Occipital lobe (tissue), 1 donor: ENCODE measurements at regions not wholly inside any gene's neighbourhood (a gene's known extent, or its start where the extent isn't known, plus 50 kb on each side); places are given as distances from the start of the nearest gene placed in this dataset.

ENCODE experiments used
- DNase-seq: peaks from one replicate; lab custom pipeline; 2025; lab: John Stamatoyannopoulos, UW

DNA sequence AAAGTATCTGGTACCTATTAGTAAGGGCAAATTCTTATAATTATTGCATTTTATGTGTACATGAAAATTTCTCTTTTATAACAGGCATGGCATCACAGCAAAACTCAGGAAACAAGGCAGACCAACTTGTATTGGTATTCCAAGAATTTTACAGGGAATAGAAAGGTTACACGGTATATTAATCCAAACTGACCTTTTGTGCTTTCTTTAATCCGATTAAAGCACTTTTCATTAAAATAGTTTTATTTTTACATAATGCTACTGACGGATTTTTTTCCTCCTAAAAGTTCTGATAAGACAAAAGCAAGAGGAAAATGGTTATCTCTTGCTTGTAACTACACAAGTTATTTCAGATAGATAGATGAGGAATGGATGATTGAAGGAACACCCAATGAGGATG, 137.0 kb upstream of the SLCO3A1 start:
- no peak for DNase-seq

DNA sequence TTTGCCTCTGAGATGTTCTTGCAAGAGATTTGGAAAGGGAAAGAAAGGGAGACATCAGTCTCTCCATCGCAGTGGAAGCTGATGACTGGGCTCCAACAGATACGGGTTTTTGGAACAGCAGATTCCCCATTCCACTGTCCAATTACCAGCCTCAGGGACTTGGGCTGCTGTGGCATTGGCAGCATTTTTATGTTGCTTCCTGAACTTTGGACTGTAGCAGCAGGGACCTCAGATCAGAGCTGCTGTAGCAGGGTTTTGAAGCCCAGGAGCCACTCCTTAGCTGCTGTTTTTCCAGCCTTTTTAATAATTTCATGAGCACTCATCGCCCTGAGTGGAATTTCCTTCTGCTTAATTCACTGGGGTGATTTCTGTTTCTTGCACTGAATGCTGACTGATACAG, 135.7 kb upstream of the SLCO3A1 start:
- no peak for DNase-seq

DNA sequence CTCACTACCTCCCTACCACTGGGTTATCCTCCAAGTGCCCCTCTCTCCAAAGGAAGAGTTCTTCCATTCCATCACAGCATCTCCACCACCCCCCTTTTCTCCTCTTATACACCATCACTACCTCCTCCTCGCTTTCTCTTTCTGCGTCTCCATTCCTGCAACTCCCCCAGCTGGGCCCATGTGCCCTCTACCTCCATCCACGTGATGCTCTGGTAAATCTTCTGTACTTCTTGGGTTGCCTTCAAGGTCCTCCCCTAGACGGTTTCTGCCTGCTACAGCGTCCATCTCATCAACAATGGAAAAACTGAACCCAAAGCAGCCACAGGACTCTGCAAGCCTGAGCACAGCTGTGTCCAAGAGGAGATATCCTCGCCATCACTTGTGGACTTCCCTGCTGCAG, 129.5 kb upstream of the SLCO3A1 start:
- DNase-seq: no peak

DNA sequence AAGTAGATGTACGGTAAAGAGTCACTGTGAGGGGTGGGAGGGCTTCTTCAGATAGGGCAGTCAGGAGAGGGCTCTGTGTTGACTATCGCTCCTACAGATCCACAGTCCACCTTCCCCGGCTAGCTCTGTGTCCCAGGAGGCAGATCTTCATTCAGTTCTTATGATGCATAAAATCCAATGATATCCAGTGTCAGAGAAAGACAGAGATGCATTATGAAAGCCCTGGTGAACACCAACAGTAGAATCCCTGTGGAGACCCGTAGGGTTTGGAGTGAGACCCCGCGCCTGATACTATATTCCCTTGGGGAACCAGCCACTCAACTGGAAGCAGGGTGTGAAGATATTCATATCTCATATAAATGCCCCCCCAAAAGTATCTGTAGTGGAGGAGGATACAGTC, 119.8 kb upstream of the SLCO3A1 start:
- no peak for DNase-seq

DNA sequence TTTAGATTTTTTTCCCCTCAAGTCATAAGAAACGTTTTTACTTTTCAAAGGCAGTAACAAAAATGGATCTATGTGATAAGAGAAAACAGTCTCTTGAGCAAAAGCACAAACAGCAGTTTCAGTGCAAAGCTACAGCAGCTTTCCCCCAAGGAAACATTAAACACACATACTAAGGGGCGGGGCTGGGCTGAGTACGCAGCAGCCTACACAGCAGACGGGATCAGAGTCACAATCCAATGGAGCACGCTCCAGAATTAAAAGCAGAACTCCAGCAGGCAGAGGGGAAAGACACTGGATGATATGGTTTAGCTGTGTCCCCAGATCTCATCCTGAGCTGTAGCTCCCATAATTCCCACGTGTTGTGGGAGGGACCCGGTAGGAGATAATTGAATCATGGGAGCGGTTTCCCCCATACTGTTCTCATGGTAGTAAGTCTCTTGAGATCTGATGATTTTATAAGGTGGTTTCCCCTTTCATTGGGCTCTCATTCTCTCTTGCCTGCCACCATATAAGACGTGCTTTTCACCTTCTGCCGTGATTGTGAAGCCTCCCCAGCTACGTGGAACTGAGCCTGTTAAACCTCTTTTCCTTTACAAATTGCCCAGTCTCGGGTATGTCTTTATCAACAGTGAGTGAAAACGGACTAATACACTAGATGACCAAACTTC, 116.2 kb upstream of the SLCO3A1 start:
- DNase-seq: no peak

DNA sequence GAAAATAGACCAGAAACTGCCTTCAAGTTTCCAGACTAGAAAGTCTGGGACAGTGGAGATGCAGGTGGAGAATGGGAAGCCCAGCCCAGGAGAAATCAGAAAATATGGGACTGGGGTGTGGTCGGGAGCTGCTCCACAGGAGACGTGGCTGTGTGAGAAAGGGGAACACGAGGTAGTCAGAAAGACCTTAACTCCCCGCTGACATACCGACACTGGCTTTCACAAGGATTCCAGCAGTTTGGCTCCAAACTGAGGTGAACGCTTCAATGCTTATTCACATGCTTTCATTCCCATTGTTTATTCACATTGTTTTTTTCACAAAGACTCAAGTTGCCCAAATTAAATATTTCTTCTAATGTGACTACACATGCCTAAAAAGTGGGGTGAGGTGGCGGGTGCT, 111.5 kb upstream of the SLCO3A1 start:
- DNase-seq: no peak

DNA sequence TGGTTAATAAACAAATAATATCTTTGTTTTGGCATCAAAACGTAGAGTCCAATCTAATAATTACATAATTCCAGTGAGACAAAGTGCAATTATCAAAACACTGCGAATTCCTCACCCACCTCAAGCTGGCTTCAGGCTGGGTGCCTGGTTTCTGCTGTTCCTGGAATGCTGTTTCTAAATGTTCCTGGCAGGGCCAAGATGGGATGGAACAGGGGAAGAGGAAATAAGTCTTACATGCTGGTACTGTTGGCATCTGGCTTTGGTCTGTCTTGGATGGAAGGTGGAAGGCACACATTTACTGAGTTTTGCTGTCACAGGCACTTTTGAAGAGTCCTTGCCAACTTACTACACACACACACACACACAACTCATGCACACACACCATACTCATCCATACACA, 101.9 kb upstream of the SLCO3A1 start:
- DNase-seq: no peak

DNA sequence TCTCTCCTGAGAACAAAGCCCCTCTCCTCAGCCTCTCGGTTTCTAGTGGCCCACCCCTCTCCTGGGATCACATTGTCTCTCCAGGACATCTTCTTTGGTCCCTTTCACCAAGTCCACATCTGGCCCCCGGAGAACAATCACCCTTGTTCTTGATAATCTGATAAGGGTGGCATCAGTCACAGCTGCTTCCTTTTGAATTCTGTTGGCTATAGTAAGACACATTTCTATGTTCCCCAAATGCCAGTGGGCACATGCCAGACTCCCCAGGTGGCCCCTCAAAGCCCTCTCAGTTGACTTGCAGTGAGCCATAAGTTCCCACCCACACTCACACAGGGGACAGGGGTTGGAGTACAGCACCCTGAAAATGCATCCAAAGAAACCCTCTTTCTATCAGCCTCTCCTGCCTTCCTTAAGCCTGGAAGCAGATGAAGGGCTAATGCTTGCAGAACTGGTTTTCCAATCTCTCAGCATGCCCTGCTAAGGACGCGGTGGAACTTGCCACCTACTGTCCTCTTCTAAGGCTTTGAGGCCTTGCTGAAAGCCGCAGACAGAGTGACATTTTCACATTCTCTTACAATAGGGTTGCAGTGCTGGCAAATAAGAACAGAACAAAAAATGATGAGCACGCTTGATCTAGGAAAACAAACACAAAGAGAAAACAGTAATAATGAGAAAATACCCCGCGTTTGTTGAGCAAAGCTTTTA, 101.3 kb upstream of the SLCO3A1 start:
- DNase-seq: peak; percentile 14

DNA sequence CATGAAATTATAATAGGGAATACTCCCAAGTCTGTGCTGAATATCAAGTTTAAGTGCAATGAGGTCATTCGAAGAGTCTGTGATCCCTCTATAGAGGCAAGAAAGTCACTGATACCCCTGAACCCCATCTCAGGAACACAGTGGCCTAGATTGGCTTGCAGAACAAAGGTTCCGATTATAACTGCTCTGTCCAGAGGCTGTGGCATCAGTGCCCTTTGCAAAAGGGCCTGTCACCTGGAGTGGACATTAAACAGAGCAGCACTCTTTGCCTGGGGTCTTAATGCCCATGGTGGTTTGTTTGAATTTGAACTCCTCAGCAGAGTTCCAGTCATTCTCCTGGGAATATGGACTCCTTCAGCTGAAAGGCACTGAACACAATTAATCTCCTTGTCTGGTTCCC, 93.9 kb upstream of the SLCO3A1 start:
- DNase-seq: no peak

DNA sequence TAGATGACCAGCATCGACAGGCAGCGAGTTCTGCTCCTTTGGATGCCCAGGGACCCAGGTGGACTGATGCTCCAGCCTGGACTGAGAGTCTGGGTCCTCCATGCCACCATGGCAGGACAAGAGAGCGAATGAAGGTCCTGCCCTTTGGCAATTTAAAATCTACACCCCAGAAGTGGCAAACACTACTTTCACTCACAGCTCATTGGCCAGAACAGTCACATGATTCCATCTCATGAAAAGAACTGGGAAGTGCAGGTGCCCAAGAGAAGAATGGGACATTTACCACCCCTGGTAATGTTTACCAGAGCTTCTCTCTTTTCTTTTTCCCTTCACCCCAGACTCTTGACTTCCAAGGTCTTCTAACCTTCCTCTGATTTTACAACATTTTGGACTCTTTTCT, 87.8 kb upstream of the SLCO3A1 start:
- DNase-seq: no peak

DNA sequence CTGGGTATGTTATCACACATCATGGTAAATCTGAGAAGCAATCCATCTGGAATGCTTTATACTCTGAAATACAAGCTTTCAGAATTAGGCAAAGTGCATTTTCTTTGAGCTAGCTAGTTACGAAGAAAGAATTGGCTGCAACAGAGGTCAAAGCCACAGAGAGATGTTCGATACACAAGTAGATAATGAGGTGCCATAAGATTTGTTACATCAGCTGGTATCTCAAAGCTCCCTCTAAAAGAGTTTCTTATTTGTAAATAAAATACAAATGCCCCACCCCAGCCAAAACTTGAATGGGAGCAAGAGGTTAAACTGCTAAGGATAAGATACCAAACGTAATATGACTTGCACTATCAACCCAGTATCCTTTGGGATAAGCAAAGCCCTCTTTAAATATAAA, 84.0 kb upstream of the SLCO3A1 start:
- no peak for DNase-seq

DNA sequence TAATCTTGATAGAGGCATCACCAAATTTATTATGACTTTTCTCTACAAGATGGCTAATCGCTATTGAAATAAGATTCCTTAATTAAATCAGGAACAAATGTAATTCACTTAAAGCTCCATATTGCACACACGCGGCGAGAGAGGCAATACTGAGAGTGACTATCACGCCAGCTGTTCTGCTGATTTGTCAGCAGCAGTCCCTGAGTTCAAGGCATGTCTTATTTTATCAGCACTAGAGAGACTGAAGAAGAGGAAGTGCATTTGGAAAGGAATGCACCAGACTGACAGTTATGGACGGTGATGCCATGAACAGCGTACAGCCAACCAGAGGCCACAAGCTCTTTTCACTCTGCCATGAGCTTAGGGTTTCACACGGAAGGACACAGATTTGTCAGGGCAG, 83.6 kb upstream of the SLCO3A1 start:
- DNase-seq: no peak

DNA sequence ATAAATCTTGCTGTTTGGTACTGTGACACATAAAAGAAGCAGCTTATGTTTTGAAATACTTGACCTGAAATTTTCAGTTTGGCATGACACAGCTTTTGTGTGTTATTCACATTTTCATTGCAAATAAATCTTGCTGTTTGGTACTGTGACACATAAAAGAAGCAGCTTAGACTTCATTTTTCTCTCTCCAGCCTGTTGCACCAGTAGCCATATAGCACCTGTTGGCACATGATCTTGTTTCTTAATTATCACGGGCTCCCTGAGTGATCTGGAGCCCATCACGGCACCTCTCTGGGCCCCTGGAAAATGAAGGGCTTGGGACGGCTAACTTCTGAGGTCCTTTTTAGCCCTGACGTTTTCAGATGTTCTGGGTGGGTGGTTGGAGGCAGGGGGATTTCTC, 77.4 kb upstream of the SLCO3A1 start:
- no peak for DNase-seq

DNA sequence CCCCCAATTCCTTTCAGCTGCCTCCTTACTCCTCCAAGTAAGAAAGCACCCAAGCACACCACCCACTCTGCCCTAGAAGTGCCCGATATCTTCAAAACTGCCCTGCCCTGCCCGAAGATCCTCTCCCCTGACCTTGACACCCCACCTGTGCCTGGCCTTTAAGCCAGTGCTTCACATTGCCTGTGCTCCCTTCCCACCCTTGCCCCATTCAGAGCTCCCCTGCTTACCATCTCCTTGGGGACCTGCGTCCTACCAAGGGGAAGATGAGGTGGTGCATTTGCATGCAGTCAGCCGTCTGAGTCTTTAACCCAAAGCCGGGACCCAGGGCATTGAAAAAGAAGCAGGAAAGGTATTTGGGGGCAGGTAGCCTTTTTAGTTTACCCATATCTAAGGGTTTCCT, 73.5 kb upstream of the SLCO3A1 start:
- no peak for DNase-seq

DNA sequence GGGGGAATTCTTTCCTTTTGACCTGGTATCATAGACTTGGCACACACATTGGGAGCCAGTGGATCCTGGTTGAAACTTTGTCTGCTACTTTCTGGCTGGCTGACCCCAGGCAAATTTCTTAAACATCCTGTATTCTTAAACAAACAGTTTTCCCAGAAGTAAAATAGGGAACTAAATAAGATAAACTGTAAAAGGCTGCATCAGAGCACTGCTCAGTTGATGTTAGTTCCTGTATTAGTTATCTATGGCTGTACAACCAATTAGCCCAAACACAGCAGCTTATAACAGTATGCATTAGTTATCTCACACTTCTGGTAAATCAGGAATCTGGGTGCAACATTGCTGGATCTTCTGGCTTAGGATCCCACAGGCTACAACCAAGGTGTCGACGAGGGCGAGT, 73.1 kb upstream of the SLCO3A1 start:
- DNase-seq: no peak

DNA sequence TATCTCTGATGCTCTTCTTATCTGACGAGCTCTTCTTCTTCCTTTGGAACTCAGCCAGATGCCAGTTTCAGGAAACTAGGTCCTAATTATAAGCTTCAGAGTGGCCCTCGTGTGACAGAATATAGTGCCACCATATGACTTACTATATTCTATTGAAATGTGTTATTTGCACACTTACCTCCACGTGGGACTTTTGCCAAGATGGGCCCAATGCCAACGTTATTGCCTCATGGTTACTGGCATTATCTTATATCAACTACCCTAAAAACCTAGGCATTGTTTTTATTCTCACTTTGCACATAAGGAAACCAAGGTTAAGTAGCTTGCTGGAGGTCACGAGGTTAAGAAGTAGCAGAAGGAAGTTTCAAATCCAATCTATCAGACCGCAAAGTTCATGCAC, 71.3 kb upstream of the SLCO3A1 start:
- no peak for DNase-seq

DNA sequence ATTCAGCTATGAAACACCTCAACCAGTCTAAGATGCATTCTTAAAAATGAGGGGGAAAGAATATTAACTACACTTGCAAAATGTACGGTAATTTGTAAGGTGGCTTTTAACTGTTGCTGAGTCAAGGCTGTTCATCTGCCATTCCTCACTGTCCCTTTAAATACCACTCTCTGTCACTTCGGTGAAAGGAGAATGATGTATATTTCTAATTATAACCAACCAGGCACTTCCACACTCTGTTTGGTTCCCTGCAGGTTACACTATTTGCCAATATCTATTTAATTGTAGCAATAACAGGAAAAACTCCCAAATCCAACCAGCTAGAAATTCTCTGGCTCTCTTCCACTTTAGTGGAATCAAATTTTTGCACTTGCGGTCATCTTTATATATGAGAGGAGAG, 70.5 kb upstream of the SLCO3A1 start:
- DNase-seq: no peak

DNA sequence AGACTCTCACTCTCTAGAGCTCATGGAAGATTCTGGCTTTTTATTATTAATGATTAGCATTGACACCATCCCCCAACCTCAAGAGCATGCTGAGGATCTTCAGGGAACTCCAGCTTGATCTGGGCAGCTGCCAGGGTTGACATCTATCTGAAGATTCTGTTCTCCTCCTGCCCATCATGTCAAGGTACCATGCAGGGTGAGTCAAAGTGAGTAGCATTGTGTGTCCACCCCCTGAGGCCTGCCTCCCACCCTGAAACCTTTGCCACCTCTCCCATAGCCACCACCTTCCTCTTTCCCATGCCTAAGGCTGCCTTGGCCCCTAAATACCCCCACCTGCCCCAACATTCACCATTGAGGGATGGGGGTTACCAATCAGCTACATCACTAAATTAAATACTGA, 70.1 kb upstream of the SLCO3A1 start:
- no peak for DNase-seq

DNA sequence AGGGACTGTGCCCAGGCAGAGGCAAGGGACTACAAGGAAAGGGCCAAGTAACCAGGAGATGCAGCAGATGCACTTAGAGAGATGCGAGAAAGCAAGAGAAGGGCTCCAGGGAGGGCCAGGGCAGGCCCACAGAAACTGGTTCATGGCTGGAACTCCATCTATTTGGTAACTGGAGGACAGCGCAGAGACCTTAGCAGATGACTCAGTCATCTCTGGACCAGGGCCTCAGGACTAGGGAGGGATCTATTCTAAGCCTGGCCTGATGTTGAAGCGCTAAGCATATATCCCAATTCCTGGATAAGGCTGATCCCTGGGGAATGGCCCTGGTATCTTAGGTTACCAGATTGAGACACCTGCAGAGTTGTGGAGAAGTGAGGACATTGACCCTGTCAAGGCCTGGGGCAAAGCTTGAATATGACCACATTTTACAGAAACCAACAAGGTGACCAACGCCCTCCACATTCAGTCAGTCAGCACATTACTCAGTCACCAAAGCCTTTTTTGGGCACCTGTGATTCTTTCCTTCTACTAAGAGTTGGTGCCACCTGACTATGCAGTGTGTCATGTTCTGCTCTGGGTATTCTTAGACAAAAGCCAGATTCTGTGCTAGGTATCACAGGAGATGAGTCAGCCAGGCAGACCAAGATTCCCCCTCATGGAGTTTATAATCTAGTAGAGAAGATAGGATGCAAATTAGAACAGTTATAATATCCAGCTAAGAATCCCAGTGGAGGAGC, 68.4 kb upstream of the SLCO3A1 start:
- no peak for DNase-seq

DNA sequence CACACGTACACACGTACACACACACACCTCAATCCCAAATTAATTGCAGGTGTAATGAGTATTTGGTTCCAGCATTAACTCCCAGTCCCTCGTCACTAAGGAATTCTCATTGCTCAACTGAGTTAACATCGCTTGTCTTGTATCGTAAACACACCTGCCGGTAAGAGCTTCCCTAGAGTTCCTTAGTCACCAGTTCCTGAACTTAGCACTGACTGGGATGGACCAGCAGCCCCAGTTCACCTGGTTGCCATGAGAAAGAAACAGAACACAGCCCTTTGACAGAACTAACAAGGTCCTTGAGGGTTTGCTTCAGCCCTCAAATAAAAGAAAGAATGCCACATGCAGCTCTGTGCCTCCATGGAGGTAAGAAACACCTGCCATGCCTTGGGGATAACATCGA, 66.3 kb upstream of the SLCO3A1 start:
- DNase-seq: no peak

DNA sequence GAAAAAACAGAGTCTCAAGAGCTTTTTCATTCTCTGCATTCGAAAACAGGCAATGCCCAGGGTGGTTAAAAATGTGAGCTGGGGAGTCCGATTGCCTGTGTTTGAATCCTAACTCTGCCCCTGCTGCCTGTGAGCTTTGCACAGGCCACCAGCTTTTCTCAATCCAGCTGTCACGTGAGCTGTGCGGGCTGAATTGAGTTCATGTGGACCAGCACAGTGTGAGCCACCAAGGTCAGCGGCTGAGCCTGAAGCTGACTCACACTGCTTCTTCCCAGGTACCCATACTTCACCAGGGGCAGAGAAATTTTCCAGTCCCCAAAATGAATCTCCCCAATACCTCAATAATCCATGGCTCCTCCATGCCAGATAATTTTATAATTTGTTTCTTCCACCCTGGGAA, 64.4 kb upstream of the SLCO3A1 start:
- DNase-seq: no peak

DNA sequence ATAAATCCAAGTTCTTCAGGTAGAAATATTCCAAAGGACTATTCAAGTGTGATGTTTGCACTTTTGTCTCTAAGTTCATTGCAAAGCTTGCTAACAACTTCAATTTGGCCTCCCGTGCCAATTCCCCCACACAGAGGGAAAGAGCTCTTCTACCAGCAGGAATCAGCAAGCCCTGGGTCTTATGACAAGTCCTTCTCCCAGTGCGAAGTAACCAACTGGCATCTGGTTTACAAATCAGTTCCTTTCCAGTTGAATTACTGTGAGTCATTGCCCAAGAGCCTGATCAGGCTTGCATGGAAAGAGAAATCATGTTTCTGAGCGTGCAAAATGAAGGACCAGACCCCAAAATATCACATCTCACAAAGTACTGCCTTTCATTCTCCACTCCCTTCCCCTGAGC, 62.7 kb upstream of the SLCO3A1 start:
- DNase-seq: no peak

DNA sequence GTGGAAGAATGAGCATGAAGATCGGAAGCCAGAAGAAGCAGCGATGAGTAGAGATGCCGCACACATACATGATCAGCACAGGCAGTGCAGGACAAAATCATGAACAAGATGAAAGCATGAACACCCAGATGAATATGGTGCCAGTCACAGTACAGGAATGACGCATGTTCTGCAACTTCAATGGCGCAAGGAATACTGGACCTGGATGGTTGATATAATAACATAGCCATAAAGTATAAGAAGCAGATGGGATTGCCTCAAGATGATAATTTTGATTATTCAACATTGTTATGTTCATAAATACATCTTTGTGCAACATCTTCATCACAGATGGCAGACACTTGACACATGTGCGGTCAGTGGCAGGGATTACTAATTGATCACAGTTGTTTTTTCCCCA, 59.7 kb upstream of the SLCO3A1 start:
- no peak for DNase-seq
